ENCODE measurements at regions not wholly inside any gene's neighbourhood (a gene's known extent, or its start where the extent isn't known, plus 50 kb on each side); places are given as distances from the start of the nearest gene placed in this dataset.

- H3K36me3 ChIP-seq = no peaks in the 10 kb centered on the region
- H3K4me1 ChIP-seq = no peaks in the 10 kb centered on the region
- H3K27ac ChIP-seq = no peak overlapping the region
- no peak overlapping the region for H3K4me3 ChIP-seq
- no peak for TF ChIP-seq CTCF (IDR thresholded peaks at IDR 0.05)
- no peaks in the 10 kb centered on the region for H3K27me3 ChIP-seq
- no peak for DNase-seq
- intact Hi-C loops (cut with DNase I; ENCODE audit: low total_unique reads) = no loop called here
- no peaks in the 10 kb centered on the region for H3K9me3 ChIP-seq
Measured at GRCh38 chr17:63366241-63366566, 79.9 kb downstream of the CYB561 start.

- no peak overlapping the region for H3K4me3 ChIP-seq
- H3K9me3 ChIP-seq = no peaks in the 10 kb centered on the region
- DNase-seq = no peak
- intact Hi-C loops (cut with DNase I; ENCODE audit: low total_unique reads) = no loop called here
- H3K36me3 ChIP-seq = no peaks in the 10 kb centered on the region
- no peaks in the 10 kb centered on the region for H3K4me1 ChIP-seq
- no peak for TF ChIP-seq CTCF (IDR thresholded peaks at IDR 0.05)
- no peaks in the 10 kb centered on the region for H3K27me3 ChIP-seq
- H3K27ac ChIP-seq = no peak overlapping the region
Measured at GRCh38 chr17:63369233-63369632, 76.9 kb downstream of the CYB561 start.

GRCh38 chr17:63370696-63371095 is 75.4 kb downstream of the CYB561 start:
- no peak overlapping the region for H3K4me3 ChIP-seq
- TF ChIP-seq CTCF (IDR thresholded peaks at IDR 0.05) = no peak
- H3K36me3 ChIP-seq = no peaks in the 10 kb centered on the region
- H3K4me1 ChIP-seq = no peaks in the 10 kb centered on the region
- no peak for DNase-seq
- intact Hi-C loops (cut with DNase I; ENCODE audit: low total_unique reads) = no loop called here
- no peaks in the 10 kb centered on the region for H3K27me3 ChIP-seq
- H3K27ac ChIP-seq = no peak overlapping the region
- no peaks in the 10 kb centered on the region for H3K9me3 ChIP-seq

GRCh38 chr17:63376949-63377348 is 69.2 kb downstream of the CYB561 start:
- no peaks in the 10 kb centered on the region for H3K9me3 ChIP-seq
- DNase-seq = no peak

GRCh38 chr17:63378411-63379375 is 67.4 kb downstream of the CYB561 start:
- no peak overlapping the region for H3K4me3 ChIP-seq
- DNase-seq = no peak
- H3K9me3 ChIP-seq = no peaks in the 10 kb centered on the region

More at GRCh38 chr17:63376949-63377348, 69.2 kb downstream of the CYB561 start:
- H3K27ac ChIP-seq = no peak overlapping the region
- no peak for TF ChIP-seq CTCF (IDR thresholded peaks at IDR 0.05)
- peaks cover 0 to 4% (median 4%) of the 10 kb centered on the region in 3 donors for H3K36me3 ChIP-seq
- no peak overlapping the region for H3K4me3 ChIP-seq
- H3K4me1 ChIP-seq = peaks cover 0 to 10% (median 2%) of the 10 kb centered on the region in 4 donors
- no peaks in the 10 kb centered on the region for H3K27me3 ChIP-seq
- intact Hi-C loops (cut with DNase I; ENCODE audit: low total_unique reads) = no loop called here

More at GRCh38 chr17:63378411-63379375, 67.4 kb downstream of the CYB561 start:
- TF ChIP-seq CTCF (IDR thresholded peaks at IDR 0.05) = no peak
- Histone ChIP-seq H3K27me3 (no peaks in the 10 kb centered on the region), H3K4me1 (peaks cover 0 to 10% (median 2%) of the 10 kb centered on the region in 4 donors), H3K36me3 (peaks cover 0 to 4% (median 4%) of the 10 kb centered on the region in 3 donors), H3K27ac (no peak overlapping the region)
- intact Hi-C loops (cut with DNase I; ENCODE audit: low total_unique reads) = no loop called here

Data from tibial artery (tissue), 4 donors.